NCI-H226 (cell line): ENCODE measurements at regions not wholly inside any gene's neighbourhood (a gene's known extent, or its start where the extent isn't known, plus 50 kb on each side); places are given as distances from the start of the nearest gene placed in this dataset.

Experiments used
- DNase-seq: peaks from one replicate; pipeline ENCODE4 v3.0.0-alpha.2; 2015

DNA sequence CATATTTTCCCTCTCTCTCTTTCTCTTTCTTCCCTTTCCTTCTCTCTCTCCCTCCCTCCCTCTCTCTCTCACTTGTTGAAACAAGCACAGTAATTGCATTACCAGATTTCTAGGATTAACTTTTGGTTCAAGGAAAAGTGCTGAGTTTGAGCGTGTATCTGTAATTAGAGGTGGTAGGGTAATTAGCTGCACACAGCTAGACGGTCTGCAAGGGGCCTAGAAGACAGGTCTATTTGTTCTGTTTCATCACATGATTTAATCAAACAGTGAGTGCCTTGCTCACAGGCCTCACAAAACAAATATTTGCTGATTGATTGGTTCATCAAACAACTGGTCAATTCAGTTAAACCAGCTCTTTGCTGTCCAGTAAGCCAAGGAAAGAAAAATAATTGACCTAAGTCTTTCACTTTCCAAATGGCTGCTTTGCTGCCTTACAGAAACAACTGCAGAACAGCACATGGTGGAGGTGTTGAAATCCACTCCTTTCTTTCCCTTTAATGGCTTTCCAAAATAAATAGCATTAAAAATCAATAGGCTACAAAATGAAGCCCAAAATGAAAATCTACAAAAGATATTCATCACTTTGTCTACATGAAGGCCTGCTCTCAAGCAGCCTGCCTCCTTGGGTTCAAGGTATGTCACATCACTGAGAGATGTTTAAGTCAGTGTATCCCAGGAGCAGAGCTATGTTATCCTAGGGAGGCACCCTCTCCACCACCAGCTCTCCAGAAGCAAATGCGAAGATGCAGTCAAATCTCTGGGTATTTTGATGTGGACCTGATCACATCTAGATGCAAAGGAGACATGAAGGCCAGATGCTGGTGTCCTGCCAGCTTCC is 264.4 kb upstream of the SIX2 start:
- DNase-seq = no peak

GRCh38 chr2:45272549-45273265 is 263.5 kb upstream of the SIX2 start:
- DNase-seq = no peak

GRCh38 chr2:45269149-45269793 is 260.0 kb upstream of the SIX2 start:
- no peak for DNase-seq

DNA sequence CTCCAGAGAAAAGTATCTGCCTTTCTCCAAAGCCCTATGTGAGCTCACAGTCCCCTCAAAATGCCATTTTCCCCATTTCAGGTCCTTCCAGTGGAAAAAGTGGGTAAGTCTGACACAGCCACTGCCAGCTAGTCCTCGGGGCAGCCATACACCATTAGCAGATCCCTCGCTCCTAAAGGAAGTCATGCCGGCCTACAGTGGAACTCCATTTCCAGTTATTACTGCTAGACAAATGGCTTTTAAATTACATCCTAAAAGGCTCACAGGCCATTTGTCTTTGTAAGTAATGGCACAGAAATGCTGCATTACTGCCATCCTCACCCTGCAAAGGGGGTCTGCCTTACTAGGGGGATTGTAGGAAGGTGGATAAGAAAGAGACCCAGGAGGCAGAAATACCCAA is 259.4 kb upstream of the SIX2 start:
- DNase-seq = no peak

DNA sequence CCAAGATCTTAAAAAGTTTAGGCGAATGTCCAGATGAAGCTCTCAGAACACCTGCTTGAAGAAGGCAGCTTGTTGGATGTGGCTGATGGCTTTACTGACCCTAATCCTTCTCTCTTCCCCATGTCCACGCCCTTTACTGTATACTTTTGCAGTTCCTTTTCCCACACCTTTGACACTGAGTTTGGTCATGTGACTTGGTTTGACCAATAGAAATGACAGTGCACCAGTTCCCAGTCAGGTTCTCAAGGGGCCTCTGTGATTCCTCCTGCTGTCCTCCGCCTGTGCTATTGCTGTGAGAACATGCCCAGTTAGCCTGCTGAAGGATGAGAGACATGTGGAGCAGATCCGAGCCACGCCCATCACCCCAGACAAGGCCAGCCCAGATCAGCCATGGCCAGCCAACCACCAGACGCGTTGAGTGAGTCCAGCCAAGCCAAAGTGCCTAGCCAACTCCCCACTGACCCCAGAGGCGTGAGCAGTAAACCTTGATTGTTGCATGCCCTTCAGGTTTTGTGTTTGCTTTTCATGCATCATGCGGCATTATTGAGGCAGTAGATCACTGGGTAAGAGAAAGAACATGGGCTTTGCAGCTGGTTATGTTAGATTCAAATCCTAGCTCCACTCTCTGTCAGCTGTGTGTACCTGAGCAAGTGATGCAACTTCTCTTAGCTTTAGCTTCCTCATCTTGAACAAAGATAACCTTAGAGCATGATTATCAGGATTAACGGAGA is 258.0 kb upstream of the SIX2 start:
- no peak for DNase-seq

DNA sequence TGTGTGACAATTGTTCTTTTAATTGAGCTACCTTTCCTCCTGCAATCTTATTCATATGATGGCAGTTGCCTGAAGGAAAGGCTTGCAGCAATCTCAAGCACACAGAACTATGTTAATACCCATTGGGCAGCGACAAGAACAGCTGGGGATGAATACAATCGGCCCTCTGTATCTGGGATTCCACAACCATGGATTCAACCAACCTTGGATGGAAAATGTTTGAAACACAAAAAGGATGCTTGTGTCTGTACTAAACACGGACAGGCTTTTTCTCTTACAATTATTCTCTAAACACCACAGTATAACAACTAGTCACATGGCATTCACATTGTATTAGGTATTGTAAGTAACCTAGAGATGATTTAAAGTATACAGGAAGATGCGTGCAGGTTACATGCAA is 256.1 kb upstream of the SIX2 start:
- DNase-seq = no peak

DNA sequence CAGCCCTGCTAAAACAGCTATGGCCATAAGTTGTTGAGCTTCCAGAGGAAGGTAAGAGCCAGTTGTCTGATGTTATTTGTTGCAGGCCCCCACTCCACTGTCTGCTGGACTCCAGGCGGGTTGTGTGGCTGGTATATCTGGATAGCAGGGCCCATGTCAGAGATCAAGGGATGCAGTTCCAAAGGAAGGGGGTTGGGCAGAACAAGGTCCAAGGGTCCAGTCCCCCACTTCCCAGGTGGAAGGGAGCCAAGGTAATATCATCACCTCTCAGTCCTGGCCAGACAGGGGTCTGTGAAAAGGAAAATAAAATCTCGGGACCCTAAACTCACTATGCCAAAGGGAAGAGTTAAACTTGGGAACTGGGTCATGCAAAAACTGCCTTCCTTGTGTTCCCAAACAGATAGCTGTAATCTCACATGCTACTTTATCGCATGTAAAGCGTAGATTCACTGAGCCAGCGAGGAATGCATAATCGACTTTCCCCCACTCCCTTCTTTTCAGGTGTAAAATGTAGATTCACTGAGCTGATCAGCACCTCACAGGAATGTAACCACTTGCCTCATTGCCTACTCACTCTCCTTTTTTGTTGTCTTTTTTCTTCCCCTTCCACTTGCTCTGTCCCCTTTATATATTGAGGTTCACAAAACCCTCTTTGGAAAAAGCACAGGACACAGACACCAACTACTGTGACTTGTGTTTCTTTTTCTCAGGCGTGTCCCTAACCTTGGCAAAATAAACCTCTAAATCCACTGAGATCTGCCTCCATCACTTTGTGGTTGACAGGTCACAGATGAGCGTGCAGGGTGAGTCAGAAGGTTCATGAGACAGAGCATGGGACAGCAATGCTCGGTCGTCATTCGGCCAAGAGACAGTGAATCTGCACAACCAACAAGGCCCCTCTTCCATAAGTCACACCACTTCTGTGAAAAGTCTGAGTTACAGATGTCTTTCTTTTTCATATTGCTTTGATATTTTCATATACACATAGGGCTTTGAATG is 255.3 kb upstream of the SIX2 start:
- DNase-seq = no peak

DNA sequence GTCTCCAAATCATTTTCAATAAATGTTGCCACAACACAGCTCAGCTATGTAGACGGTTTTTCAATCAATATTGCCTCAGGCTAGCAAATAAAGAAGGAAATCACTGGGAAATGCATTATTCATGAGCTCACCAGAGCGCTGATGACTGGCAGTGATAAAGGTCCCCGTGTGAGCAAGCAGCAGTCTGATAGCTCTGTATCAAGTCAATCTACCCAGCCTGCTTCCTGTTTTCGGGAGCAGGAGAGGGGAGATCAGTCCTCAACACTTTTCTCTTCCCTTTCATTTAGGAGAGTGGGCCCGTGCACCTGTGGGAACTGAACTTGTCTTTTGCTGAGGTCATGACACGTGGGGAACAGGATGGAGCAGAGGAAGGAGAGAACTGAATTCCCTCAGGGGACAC is 253.9 kb upstream of the SIX2 start:
- no peak for DNase-seq

DNA sequence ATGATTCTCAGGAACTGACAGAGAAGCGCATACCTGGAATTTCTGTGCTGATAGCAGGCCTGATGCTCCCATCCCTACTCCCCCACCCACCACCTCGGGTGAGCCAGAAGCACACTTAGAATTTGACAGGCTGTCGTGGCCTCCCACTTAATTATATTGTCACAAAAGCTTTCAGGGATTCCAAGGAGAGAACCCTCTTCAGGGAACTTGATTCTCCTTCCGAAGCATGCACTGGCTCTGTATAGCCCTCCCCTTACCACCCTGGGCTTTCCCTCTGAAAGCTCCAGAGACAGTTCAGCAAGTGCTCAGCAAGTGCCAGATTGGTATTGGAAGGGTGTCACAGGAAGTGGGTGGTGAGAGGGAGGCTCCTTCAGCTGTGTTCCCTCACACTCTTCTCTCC is 252.5 kb upstream of the SIX2 start:
- DNase-seq = peak; percentile 40

DNA sequence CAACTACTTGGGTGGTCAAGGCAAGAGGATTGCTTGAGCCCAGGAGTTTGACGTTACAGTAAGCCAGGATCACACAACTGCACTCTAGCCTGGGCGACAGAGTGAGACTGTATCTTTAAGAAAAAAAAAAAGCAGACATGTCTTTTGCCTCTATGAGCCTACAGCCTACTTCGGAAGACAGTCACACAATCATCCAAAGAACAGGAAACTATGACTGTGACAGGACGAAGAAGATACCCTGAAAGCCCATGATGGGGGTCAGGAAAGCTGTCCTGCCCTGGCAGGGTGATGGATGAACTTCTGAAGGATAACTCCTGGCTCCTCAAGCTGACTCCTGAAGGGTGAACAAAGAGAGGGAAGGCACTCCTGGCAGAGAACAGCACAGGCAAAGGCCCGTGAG is 251.7 kb upstream of the SIX2 start:
- DNase-seq = no peak

DNA sequence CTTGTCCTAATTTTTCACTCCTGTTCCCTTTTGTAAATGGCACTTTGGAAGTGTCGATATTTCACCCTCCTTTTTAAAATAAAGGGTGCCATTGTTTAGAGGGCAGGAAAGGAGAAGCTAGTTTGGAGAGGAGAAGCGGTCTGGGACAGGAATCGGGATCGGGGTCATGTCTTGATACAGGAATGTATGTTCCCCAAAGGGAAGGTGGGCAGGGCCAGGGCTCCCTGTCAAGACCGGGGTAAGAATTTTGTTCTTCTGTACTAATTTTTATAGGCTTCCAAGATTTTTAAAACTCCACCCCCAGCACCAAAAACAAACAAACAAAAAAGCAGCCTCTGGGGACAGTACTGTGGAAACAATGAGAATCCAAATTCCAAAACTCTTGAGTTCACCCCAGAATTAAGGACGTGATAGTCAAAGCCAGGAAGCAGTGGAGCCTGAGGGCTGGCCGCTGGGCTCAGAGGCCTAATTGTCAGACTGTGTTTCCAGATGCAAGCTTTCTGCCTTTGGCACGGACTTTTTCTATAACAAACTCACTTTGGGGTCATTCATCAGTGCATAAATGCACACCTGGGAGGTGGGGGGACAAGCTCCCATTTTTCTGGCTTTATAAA is 250.4 kb upstream of the SIX2 start:
- no peak for DNase-seq

GRCh38 chr2:45259138-45259537 is 249.9 kb upstream of the SIX2 start:
- no peak for DNase-seq

DNA sequence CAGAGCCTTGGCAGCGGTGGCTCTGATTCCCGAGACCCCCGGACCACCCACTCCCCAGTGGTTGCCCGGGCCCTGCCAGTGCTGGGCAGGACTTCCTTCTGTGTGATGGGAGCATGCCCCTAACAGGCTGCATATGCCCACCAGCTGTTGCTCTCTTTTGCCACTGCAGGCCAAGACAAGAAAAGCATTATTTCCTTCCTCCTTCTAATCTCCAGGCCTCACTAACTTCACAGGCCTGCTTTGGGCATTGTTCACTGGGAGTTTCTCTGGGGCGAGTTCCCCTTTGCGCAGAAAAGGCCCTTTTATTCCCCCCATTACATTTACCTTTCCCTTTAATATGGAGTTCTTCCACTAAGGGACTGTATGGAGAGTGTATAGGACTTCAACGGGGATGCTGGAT is 249.1 kb upstream of the SIX2 start:
- no peak for DNase-seq

GRCh38 chr2:45257820-45258219 is 248.6 kb upstream of the SIX2 start:
- no peak for DNase-seq

DNA sequence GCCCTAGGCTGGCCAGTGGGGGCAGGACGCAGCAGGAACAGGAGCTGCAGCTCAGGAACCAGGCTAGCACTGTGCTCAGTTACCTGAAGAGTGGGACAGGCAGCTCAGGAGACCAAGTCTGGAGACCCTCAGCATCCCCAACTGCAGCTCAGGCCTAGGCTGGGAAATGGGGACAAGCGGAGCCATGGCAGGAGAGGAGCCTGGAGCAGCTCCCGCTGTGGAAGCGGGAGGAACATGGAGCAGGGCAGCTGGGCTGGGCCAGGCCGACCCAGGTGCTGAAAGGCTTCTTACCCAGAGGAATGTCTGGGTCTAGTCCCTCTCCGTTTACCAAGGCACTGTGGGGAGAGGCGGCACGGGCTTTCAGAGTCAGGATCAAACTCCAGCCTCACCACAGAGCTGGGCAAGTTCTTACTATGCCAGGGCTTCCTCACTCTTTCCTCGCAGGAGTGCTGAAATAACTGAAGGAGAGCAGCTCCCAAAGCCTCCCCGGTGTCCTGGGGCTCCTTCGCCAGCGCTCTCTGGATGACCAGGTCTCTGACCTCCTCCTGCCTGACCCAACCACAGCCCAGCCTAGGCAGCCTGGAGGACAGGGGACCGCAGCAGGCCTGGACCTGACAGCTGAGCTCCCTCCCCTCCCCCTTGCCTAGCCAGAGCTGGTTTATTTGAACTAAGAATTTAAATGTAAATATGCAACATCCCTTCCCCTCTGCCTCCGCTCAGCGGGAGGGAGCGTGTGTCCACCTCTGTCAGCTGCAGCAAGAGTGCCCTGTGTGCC is 247.8 kb upstream of the SIX2 start:
- no peak for DNase-seq

GRCh38 chr2:45256173-45256866 is 247.1 kb upstream of the SIX2 start:
- no peak for DNase-seq

DNA sequence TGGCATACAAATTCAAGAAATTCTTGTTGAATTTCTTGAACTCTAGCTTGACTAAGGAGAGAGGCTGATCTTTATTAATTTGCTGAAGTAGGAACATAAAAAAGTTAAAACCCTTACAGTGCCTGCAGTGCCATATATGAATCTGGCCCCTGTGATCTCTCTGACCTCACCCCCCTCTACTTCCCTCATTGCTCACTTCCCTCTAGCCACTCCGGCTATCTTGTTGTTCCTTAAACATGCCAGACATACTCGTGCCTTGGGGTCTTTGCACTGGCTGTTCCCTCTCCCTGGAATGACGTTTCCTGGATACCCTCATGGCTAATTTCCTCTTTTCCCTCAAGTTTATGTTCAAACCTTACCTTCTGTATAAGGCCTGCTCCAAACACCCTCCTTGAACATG is 246.3 kb upstream of the SIX2 start:
- no peak for DNase-seq

GRCh38 chr2:45254025-45254424 is 244.8 kb upstream of the SIX2 start:
- DNase-seq = no peak

DNA sequence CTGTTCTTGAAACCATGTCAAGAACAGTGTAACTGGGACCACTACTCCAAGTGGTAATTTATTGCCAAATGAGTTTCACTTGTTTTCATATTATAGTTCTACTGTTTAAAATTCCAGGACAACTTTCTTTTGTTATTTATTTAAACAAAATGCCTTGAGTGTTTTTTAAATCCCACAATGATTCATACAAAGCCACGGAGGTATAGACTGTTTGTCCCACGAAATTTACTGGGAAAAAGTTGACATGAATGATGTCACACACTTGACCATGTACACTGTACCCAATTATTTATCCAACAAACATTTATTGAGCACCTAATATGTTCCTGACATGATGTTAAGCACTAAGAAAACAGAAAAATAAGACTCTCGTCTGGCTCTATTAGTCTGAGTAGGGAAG is 243.9 kb upstream of the SIX2 start:
- no peak for DNase-seq

DNA sequence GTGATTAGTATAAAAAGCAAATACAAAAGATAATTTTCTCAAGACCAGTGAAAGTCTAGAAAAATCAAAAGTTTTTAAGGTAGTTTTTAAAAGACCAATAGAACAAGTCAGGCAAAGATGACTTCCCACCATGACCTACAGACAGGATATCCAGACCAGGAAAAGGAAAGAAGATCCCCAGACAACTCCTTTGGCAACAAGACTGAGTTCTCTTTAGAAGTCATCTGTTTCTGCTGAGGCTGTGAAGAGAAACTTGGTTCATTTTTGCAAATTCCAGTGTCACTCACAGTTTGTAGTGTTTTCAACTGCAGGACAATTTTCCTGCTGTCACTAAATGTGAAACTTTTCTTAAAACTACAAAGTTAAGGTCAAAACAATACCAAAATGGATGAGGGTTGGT is 240.9 kb upstream of the SIX2 start:
- DNase-seq = no peak
